HCT116 (cell line): ENCODE measurements at regions not wholly inside any gene's neighbourhood (a gene's known extent, or its start where the extent isn't known, plus 50 kb on each side); places are given as distances from the start of the nearest gene placed in this dataset.

ENCODE experiments used
- ATAC-seq: fragments of 200-7000 bp; cut with Tn5 transposase; 2 replicates; pipeline ENCODE4 v1.9.1; 2020; ENCODE audit warnings: mild to moderate bottlenecking, moderate library complexity
- BruUV-seq: library from RNA; stranded (reverse); fragments of 400-500 nt; replicated peaks from 2 replicates; lab custom pipeline; 2021; lab: Mats Ljungman, UMichigan
- CTCF ChIA-PET: fragments of 300-600 bp; sonication (Branson Sonifier 250); formaldehyde crosslinking; loops from one replicate; lab custom pipeline; 2021; ENCODE audit warnings: antibody characterized with exemption; lab: Charles Lee
- POLR2A ChIA-PET: fragments of 300-600, 350-600 bp; sonication (Branson Sonifier 250); formaldehyde crosslinking; loops from one replicate; lab custom pipeline; 2021; ENCODE audit warnings: antibody characterized with exemption; lab: Charles Lee
- RAD21 ChIA-PET, 2 experiments: fragments of 300-600 bp; sonication (Branson Sonifier 250); formaldehyde crosslinking; loops; one replicate each; lab custom pipeline; 2023; ENCODE audit warnings: low total read pairs in 2 of 2; ENCODE audit not compliant: uncharacterized antibody in 2 of 2, unreplicated experiment in 2 of 2, low non-redundant PET in 1 of 2; lab: Charles Lee
- DNase-seq: peaks from one replicate; pipeline ENCODE4 v3.0.0-alpha.2; 2010; ENCODE audit warnings: low read depth, low spot score
- H2AFZ ChIP-seq: fragments of 200-600 bp; shearing (Covaris generic), sonication (generic); 2 replicates; pipeline ENCODE4 v1.6.1; 2017; ENCODE audit warnings: low read depth, mixed run types, mixed read lengths, antibody characterized with exemption, low read length; ENCODE audit not compliant: poor library complexity, severe bottlenecking
- H3K27ac ChIP-seq: 2 replicates; pipeline ENCODE4 v1.5.1; 2012; ENCODE audit warnings: low read depth, low read length
- H3K27me3 ChIP-seq: fragments of 200-600 bp; sonication (generic); 2 replicates; pipeline ENCODE4 v1.6.1; 2016; ENCODE audit warnings: mixed run types, low read length, mixed read lengths; ENCODE audit not compliant: insufficient read depth
- H3K36me3 ChIP-seq, 2 experiments: fragments of 200-500 bp in 1 of 2; fragments of 200-600 bp in 1 of 2; sonication (Bioruptor generic) in 1 of 2; sonication (generic) in 1 of 2; 2 replicates each; pipeline versions ENCODE4 v1.5.1 to v1.6.1; 2014 to 2016; ENCODE audit warnings: low read length in 2 of 2, inconsistent platforms in 1 of 2, mixed read lengths in 1 of 2, mixed run types in 1 of 2; ENCODE audit not compliant: insufficient read depth in 2 of 2, control insufficient read depth in 1 of 2
- H3K4me1 ChIP-seq, 2 experiments: fragments of 200-600 bp in 1 of 2; sonication (generic) in 1 of 2; 2 replicates each; pipeline versions ENCODE4 v1.5.1 to v1.6.1; 2012 to 2017; ENCODE audit warnings: low read length in 2 of 2, inconsistent platforms in 1 of 2, mild to moderate bottlenecking in 1 of 2, mixed read lengths in 1 of 2, mixed run types in 1 of 2, moderate library complexity in 1 of 2; ENCODE audit not compliant: insufficient read depth in 2 of 2, control insufficient read depth in 1 of 2
- H3K4me2 ChIP-seq: fragments of 200-600 bp; sonication (generic); 2 replicates; pipeline ENCODE4 v1.6.1; 2017; ENCODE audit warnings: mixed run types, low read length, mixed read lengths
- H3K4me3 ChIP-seq, 2 experiments: fragments of 200-600 bp in 1 of 2; sonication (generic) in 1 of 2; replicated peaks in 1 of 2; 2 replicates each; pipeline ENCODE4 v1.5.1; 2011 to 2016; ENCODE audit warnings: low read length in 2 of 2, control low read depth in 1 of 2, low read depth in 1 of 2, mild to moderate bottlenecking in 1 of 2, mixed read lengths in 1 of 2, mixed run types in 1 of 2
- H3K79me2 ChIP-seq: fragments of 200-600 bp; sonication (generic); 2 replicates; pipeline ENCODE4 v1.6.1; 2017; ENCODE audit warnings: mild to moderate bottlenecking, mixed run types, low read length, moderate library complexity, mixed read lengths; ENCODE audit not compliant: insufficient read depth
- H3K9ac ChIP-seq: fragments of 200-600 bp; sonication (generic); 2 replicates; pipeline ENCODE4 v1.6.1; 2016; ENCODE audit warnings: low read length, mixed read lengths
- H3K9me2 ChIP-seq: fragments of 200-600 bp; sonication (generic), shearing (Covaris generic); 2 replicates; pipeline ENCODE4 v1.6.1; 2017; ENCODE audit warnings: mixed run types, mild to moderate bottlenecking, moderate library complexity; ENCODE audit not compliant: insufficient read depth
- H3K9me3 ChIP-seq, 2 experiments: fragments of 200-500 bp in 1 of 2; fragments of 200-600 bp in 1 of 2; sonication (Bioruptor generic) in 1 of 2; sonication (generic) in 1 of 2; 2 replicates each; pipeline ENCODE4 v1.6.1; 2014 to 2017; ENCODE audit warnings: low read length in 2 of 2, mixed read lengths in 2 of 2, inconsistent platforms in 1 of 2, low read depth in 1 of 2, mild to moderate bottlenecking in 1 of 2, mixed run types in 1 of 2, moderate library complexity in 1 of 2; ENCODE audit not compliant: control insufficient read depth in 1 of 2, insufficient read depth in 1 of 2
- H4K20me1 ChIP-seq: fragments of 200-600 bp; sonication (generic), shearing (Covaris generic); 2 replicates; pipeline ENCODE4 v1.6.1; 2017; ENCODE audit warnings: mixed run types, mild to moderate bottlenecking, moderate library complexity; ENCODE audit not compliant: insufficient read depth
- ATF3 ChIP-seq: IDR thresholded peaks from 2 replicates; pipeline ENCODE4 v1.6.1; 2012
- EGR1 ChIP-seq: IDR thresholded peaks from 2 replicates; pipeline ENCODE4 v1.6.1; 2012; ENCODE audit warnings: low read depth
- ELF1 ChIP-seq: IDR thresholded peaks from 2 replicates; pipeline ENCODE4 v1.6.1; 2012; ENCODE audit warnings: low read depth, borderline replicate concordance
- EZH2 ChIP-seq: fragments of 200-600 bp; sonication (generic); IDR thresholded peaks from 2 replicates; pipeline ENCODE4 v1.6.1; 2017; ENCODE audit warnings: antibody characterized with exemption, mixed run types
- EZH2phosphoT487 ChIP-seq: fragments of 200-600 bp; IDR thresholded peaks from 2 replicates; pipeline ENCODE4 v1.6.1; 2018; ENCODE audit warnings: antibody characterized with exemption, borderline replicate concordance
- POLR2A ChIP-seq: IDR thresholded peaks from 2 replicates; pipeline ENCODE4 v1.7.0; 2011; ENCODE audit warnings: borderline replicate concordance; ENCODE audit not compliant: insufficient read depth, insufficient read length; ENCODE audit errors: extremely low read depth
- REST ChIP-seq: IDR thresholded peaks from 2 replicates; pipeline ENCODE4 v1.6.1; 2012; ENCODE audit warnings: low read depth
- TCF7L2 ChIP-seq: IDR thresholded peaks from 2 replicates; pipeline ENCODE4 v1.7.0; 2011; ENCODE audit warnings: borderline replicate concordance, inconsistent platforms; ENCODE audit not compliant: insufficient read depth, insufficient read length; ENCODE audit errors: extremely low read depth
- YY1 ChIP-seq: IDR thresholded peaks from 2 replicates; pipeline ENCODE4 v1.6.1; 2011; ENCODE audit warnings: low read length, low read depth, moderate library complexity, mild to moderate bottlenecking; ENCODE audit not compliant: insufficient replicate concordance; ENCODE audit errors: extremely low read depth
- intact Hi-C: fragments of 100-400 bp; cut with micrococcal nuclease; formaldehyde crosslinking; loops from 2 replicates; pipeline ENCODE4 v1.10.0; 2022

GRCh38 chr3:104178680-104179079 lies 1188.0 kb upstream of the ALCAM start:
- CTCF ChIA-PET = no interaction called here
- DNase-seq (no peak), ATAC-seq (no peak)
- Histone ChIP-seq H2AFZ (no peak overlapping the region), H3K9me2 (no peaks in the 10 kb centered on the region), H3K4me1 (no peaks in the 10 kb centered on the region), H3K4me2 (no peak overlapping the region), H3K27me3 (no peaks in the 10 kb centered on the region), H3K27ac (no peak overlapping the region), H3K4me3 (no peak overlapping the region), H3K9me3 (no peaks in the 10 kb centered on the region), H4K20me1 (no peaks in the 10 kb centered on the region), H3K9ac (no peak overlapping the region), H3K79me2 (no peaks in the 10 kb centered on the region), H3K36me3 (no peaks in the 10 kb centered on the region)
- POLR2A ChIA-PET = no interaction called here
- no peak for TF ChIP-seq POLR2A
- TF ChIP-seq EZH2 = no peak
- no peak for TF ChIP-seq ELF1
- no peak for TF ChIP-seq REST
- TF ChIP-seq EGR1 = no peak
- no peak for TF ChIP-seq TCF7L2
- no peak for TF ChIP-seq EZH2phosphoT487
- TF ChIP-seq ATF3 = no peak
- no peak for TF ChIP-seq YY1
- intact Hi-C loops = no loop called here
- RAD21 ChIA-PET = no interaction called here
- BruUV-seq = no TSS peak
